ENCODE measurements at regions not wholly inside any gene's neighbourhood (a gene's known extent, or its start where the extent isn't known, plus 50 kb on each side); places are given as distances from the start of the nearest gene placed in this dataset.
A peak's percentile ranks its signal among the peaks of the same experiment; 100 is the strongest.
"Not testable (repeated sequence)": the region's sequence is repeated elsewhere in the genome, so short reads cannot be mapped to it uniquely, and the experiment has no call there.

DNA sequence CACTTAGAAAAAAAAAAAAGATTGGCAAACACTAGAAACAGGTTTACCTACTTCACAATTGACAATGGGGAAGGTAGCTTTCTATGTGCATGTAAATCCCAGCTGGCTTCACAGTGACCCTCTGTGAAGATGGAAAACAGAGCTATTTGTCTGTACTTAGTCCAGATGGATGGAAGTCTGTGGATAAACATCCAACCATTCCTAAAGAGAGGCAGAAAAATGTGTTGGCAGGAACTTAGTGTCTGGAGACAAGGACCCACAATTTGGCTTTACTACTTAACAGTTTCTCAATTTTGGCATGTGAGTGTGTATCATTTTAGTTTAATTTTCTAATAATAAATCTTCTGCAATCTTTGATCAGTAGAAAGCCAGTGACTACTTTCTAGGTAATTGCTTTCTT lies 154.4 kb downstream of the RAD51AP2 start:
- no peak for DNase-seq

DNA sequence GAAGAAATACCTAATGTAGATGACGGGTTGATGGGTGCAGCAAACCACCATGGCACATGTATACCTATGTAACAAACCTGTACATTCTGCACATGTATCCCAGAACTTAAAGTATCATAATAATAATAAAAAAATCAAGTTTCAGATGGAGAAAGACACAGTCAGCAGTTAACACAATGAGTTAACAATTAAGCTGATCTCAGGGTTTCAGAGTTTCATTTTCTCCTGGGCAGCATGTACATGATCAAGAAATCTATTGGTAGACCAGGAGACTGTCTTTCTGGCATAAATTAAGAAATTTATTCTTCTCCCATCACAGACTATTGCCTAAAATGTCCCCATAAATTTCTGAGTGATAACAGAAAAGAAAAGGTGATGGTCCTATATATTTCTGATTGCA lies 155.3 kb downstream of the RAD51AP2 start:
- DNase-seq, result no peak

DNA sequence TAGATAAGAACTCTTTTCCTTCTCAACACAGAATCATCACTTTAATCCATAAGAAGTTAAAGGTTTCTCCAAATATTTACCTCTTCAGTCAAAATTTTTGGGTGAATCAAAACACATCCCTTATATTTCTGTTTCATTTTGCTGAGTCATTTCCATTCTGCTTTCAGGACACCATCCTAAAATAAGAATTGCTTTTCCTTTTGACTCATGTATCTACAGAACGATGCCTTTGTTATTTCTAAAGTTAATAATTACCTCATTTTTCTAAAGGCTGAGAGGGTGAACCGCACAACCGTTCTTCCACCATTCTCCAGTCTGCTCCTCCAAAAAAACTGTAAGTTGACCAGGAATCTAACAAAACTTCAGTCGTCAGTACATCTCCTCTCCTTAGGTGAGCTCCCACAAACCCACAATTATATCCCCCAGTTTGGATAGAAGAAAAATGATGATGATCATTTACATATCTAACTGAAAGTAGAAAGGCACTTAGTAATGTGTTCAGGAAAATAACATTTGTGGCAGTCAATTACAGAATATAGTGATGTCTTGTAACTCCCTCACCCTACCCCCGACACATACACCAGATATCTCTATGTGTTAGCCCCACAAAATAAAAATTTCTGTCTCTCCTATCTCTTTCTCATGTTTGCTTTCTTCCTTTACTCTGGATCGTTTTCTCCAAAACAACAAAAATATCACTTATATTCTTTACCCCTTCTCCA lies 162.5 kb downstream of the RAD51AP2 start:
- peak in 1 of 51 donors; percentile 1 for DNase-seq

DNA sequence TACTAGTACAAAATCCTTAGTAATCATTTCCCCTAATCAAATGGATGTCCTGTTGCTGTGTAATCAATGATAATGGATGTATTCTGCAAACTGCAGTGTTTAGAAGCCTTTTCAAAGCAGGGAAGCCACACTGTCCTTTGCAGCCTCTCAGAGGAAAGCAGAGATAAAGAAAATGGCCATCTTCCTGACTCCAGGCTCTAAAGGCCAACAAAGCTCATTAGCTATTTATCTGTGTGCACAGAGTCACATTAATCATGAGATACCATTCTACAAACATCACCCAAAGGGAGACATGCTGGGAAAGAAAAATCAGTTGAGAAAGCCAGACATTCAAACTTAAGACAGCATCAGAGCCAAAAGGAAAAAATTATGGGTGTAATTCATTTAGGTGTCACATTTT lies 165.0 kb downstream of the RAD51AP2 start:
- DNase-seq, result no peak

DNA sequence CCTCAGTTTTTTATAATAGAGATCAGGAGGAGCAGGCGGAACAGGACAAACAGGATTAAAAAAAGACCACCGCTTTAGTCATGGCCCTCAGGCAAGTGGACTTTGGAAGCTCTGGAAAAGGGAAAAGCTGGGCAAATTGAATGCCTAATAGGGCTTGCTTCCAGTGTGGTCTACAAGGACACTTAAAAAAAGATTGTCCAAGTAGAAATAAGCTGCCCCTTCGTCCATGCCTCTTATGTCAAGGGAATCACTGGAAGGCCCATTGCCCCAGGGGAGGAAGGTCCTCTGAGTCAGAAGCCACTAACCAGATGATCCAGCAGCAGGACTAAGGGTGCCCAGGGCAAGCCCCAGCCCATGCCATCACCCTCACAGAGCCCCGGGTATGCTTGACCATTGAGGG lies 175.5 kb downstream of the RAD51AP2 start:
- DNase-seq, result not testable (repeated sequence)

DNA sequence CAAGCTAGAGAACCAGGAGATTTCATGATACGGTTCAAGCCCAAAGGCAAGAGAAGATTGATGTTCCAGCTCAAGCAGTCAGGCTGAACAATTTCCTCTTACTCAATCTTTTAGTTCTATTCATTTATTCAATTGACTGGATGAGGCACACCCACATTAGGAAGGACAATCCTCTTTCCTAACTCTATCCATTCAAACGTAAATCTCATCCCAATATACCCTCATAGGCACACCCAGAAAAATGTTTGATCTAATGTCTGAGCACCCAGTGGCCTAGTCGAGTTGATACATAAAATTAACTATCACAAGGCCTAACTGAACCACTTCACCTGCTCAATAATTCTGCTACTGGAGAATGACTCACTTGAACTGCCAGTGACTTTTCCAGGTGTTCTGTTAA lies 180.7 kb downstream of the RAD51AP2 start:
- no peak for DNase-seq

DNA sequence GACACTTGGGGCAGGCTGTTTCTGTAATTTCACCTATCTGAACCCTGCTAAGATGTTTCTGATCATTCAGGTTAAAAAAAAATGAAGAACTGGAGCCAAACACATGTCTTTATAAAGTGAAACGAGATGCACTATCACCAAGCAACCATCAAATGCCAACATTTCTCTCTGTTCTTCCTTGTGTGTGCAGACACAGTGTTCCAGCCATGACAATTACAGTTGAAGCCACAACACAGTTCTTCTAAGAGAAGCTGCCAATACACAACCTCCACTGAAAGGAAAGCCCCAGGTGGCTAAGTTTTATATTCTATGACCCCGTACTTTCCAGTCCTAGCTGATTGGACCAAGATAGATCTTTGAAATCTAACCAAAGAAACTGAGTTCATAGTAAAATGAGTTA lies 181.8 kb downstream of the RAD51AP2 start:
- DNase-seq, result no peak

DNA sequence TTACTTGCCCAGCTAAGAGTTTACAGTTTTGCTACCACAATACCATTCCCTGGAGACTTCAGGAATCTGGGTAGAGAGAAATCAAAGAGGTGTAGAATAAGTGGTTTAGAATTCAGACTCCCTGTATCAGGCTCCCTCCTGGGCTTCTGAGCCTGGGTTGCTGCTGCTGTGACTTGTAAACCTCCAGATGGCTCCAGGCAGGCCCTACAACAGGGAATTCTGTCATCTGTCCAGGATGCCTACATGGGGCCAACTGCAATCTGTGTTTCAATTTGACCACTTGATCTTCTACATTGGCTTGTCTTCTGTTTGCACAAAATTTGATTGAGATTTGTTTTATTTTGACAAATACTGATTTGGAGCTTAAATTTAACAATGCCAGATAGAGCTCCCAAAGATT lies 183.9 kb downstream of the RAD51AP2 start:
- DNase-seq, result no peak

DNA sequence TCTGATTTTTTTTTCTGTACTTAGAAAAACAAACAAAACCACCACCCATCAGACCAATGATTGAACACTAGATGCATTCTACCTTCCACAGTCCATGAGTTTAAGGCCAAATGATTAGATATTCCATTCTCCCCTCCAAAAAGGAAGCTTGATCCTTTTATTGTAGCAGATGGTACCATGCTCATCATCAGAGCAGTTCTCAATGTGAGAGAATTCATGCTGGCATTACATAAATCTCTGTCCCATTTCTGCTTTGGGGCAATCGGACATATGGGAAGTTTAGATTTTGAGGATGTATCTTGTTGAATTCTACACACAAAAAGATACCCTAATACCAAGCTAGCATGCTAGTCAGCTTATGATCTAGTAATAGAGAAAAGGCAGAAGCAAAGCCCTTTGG lies 186.6 kb downstream of the RAD51AP2 start:
- no peak for DNase-seq

DNA sequence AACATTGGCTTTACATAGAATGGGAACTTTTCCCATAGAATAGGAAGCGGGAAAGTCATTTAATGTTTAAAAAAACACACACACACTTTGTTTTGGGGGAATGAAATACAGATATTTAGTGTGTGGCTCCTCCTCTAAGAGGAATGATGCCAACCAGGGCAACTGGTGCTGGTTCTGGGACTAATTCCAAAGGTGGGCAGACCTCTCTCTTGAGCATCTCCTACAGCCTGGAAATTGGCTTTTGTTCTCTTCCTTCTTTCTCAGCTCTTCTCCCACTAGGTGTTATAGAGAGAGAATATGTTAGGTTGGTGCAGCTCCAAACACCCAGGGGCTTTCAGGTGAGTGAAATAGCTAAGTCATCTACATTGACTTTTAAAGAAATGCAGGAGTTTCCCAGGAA lies 190.1 kb downstream of the RAD51AP2 start:
- no peak for DNase-seq

DNA sequence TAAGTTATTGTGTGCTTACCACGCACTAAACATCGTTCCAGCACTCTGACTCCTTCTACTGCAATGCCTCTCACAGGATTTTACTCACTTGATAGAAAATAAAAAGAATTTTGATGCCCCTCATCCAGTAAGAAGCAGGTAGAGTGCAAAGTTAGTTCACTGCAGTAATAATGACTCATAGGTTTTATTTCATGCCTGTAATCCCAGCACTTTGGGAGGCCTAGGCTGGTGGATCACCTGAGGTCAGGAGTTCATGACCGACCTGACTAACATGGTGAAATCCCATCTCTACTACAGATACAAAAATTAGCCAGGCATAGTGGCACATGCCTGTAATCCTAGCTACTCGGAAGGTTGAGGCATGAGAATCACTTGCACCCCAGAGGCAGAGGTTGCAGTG lies 190.6 kb downstream of the RAD51AP2 start:
- no peak for DNase-seq

DNA sequence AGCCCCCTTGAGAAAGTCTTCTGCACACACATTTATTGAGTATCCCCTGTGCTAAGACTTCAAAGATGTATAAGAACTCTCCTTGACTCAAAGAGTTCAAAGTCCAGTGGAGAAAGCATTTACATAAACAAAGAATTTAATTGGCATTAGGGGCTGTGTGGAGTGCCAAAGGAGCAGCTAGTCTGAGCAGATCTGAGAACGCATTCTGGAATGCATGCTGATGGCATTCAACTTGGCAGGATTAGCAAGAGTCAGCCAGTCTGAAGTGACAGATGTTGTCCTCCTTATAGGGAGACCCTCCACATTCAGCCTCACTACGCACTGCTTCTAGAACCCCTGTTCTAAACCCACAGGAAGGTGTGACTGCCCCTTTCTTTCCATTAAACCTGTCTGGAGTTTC lies 191.5 kb downstream of the RAD51AP2 start:
- DNase-seq, result no peak

DNA sequence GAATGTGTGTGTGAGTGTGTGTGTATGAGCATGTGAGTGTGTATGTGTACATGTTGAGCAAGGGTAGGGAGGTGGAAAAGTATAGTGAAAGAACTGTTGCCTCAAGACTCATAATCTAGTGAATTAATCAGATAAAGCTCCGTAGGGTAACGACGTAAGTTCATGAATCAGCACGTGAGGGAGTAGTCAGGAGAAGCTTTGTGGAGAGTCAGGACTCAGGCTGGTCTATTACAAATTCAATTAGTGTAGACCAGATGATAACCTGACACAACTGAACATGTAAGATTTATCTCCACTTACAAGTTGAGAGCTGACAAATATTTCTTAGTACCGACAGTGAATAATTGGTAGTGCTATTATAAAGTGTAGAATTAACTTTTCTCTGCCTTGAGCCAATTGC lies 194.5 kb downstream of the RAD51AP2 start:
- DNase-seq, result no peak

DNA sequence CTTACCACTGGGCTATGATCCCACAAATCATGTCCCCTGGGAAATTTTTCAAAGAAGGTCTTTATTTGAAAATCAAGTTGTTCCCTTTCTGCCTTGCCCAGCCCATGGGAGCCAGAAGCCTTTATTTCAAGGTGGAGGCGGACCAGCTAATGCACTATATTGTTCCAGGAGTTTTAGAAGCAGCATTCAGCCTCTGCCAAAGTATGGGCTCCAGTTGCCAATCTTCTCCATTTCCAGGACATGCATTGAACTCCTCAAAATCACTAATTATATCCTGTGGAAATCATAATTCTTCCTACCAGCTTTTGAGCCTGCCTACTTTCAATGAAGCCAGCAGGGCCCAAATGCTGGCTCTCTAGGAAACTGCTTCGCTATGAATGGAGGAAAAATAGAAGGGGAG lies 195.8 kb downstream of the RAD51AP2 start:
- DNase-seq, result peak in 2 of 51 donors; percentile 4 to 5

DNA sequence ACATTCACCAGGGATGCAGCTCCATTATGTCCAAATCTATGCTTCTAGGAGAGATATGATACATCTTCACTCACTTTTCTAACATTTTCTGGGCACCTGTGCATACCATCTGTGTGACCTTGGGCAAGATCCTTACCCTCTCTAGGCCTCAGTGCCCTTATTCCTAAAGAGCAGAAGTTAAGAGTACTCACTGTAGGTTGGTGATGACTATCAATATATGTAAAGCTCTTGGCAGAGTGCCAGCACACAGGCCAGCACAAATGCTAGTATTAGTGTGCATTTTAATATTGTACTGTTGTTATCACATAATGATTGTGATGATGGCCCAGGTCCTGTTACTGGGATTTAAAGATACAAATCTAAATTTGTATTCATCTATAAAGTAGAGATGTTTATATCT lies 199.2 kb downstream of the RAD51AP2 start:
- DNase-seq, result no peak

DNA sequence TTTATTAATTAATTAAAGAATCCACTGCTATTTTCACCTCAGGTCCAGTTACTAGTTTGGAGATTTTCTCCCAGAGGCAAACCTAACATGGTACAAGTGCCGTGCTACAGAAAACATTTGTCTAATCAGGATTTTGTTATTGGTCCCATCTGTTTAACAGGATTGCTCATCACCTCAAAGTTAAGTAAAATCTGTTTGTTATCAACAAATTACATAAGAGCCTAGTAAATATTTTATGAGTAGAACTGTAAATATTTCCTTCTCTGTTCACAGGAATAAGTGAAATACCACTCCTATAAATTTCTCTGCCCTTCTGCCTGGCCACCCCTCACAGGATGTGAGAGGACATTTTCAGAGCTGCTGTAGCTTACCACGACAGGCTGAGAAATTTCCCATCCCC lies 200.2 kb downstream of the RAD51AP2 start:
- DNase-seq, result no peak

DNA sequence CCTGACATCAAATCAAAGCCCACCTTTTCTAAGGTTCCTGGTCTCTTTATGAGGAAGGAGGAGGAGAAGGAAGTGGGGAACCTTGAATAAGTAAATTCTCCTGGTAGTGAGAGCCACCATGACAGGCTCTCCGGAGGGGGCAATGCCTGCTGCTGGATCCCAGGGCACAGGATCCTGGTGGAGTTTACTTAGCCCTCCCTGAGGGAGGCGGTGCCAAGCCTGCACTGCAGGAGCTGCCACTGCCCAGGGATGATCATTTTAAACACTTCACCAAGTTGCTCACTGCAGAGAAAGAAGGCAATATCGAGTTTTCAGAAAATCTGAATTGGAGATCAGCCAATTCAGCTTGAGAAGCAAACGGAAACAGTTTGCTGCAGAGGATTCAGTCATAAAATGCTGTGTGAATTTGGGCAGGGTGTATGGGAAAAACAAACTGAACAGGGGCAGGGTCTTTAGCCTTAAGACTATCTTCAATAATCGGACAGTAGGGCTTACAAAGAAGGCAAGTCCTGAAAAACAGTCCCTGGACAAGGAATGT lies 200.7 kb downstream of the RAD51AP2 start:
- no peak for DNase-seq

DNA sequence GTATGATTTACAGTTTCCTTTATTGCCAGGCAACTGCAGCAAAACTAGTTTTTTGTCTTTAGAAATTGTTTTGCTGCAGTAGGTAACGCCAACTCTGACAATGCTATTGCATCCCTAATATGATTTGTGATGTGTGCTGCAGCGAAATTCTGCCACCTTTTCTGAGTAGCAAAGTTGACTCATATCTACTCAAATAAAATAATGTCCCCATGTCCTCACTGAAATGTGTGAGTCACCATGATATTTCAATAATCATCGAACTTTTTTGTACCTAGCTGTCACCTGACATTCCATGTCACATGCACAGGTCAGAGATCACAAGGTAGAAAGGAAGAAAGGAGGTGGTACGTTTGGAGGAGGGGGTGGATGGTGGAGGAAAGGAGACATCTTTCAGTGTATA lies 205.0 kb downstream of the RAD51AP2 start:
- DNase-seq, result peak in 1 of 51 donors; percentile 42

DNA sequence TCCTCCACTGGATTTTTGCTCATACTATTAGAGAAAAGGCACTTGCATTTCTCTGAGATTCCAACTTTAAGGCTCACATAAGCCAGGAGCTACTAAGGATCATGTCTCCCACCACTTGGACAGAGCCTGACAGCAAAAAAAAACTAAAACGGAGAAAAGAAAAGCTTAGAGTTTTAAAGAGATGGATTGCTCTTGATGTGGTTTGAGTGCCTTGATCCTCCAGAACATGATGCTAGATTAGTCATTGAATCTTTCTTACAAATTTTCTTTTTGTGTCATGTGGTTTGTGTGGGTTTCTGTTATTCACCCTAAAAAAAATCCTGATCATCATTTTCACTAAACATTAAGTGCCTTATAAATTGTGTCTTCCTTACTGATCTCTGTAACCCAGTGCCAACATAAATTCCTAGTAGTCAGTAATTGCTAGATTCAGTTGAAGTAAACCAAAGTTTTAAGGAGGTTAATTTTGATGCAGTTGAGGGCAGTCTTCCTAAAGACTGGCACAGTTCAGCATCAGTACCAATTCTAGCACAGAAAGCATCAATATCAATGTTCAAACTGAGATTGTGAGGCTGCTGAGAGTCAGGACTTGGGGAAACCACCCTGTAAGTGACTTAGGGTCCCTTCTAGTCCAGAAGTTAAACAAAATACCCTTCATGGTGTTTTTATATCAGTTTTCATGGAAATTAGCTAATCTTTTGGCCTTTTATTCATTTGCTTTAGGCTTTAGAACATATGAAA lies 206.3 kb downstream of the RAD51AP2 start:
- DNase-seq, result no peak

DNA sequence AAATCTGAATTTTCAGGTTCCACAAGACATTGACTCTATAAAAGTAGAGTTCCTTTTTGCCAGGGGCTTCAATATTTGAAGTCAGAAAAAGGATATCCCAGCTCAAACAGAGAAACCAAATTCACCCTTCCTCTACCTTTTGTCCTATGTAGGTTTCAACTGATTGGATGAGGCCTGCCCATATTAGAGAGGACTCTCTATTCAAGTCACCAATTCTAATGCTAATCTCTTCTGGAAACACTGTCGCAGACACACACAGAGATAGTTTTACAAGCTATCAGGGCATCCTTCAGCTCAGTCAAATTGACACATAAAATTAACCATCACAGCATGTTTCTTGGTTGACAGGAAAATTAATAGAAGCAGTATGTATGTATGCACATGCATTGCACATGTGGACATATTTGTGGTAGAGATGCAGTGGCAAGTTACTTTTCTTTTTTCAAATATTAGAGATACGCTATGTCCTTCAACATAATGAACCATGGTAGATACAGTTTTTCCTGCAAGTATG lies 207.1 kb downstream of the RAD51AP2 start:
- DNase-seq, result no peak

DNA sequence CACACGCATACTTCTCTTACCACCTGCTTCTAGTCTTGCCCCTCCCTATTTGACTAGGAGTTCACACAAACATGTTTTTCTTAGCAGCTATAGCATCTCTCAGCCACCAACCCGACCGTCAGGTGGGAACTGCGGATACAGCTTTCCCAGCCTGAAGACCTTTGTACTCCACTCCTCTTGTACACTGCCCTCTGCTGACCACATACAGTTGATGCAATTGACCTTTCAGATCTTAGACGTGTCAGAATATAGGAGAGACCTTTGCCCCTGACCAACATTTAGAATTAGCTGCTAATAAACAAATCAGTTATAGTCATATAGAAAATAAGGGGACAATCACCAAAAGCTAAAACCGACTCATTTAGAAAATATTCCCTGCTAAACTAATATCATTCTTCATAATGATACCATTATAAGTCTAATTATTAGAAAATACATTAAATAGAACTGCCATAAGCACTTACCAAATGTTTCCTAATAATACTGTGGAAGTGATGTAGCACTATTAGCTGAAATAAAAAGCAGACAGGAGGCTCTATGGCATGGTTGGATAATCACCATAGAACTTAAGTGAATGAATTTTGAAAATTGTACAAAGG lies 208.4 kb downstream of the RAD51AP2 start:
- DNase-seq, result peak in 16 of 51 donors; percentile 1 to 33 (median 10)

DNA sequence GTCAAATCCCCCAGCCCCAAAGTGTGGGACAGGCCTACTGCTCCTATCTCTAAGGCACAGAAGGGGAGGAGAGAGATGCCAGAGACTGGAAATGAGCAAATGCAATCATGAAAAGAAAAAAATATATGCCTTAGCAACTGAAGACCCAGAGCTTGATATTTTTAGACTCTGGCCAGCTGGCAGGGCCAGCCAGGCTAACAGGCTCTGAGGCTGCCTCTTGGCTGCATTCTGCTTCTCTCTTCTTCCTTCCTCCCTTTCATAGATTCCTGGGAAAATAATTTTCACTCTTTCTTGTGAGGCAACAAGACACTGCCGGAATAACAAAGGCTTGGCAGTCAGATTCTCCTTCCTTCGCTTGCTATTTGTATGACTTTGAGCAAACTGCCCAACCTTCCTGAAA lies 209.1 kb downstream of the RAD51AP2 start:
- no peak for DNase-seq
